Mesodermal cell (in vitro differentiated cells): ENCODE measurements at regions not wholly inside any gene's neighbourhood (a gene's known extent, or its start where the extent isn't known, plus 50 kb on each side); places are given as distances from the start of the nearest gene placed in this dataset.
A peak's percentile ranks its signal among the peaks of the same experiment; 100 is the strongest.

Experiments used
- H3K27ac ChIP-seq: 2 replicates; pipeline ENCODE4 v1.7.0; 2013; ENCODE audit warnings: mild to moderate bottlenecking, low read depth, low read length, moderate library complexity; ENCODE audit not compliant: severe bottlenecking
- H3K36me3 ChIP-seq: 2 replicates; pipeline ENCODE4 v1.7.1; 2013; ENCODE audit warnings: mild to moderate bottlenecking, low read length, moderate library complexity; ENCODE audit not compliant: control insufficient read depth, insufficient read depth
- H3K4me1 ChIP-seq: one replicate; pipeline ENCODE4 v1.7.1; 2013; ENCODE audit warnings: mild to moderate bottlenecking, low read length; ENCODE audit not compliant: insufficient read depth, control insufficient read depth, poor library complexity, severe bottlenecking
- H3K4me3 ChIP-seq: 2 replicates; pipeline ENCODE4 v1.7.0; 2013; ENCODE audit warnings: low read length, control low read depth, mild to moderate bottlenecking; ENCODE audit not compliant: insufficient read depth, poor library complexity, severe bottlenecking; ENCODE audit errors: extremely low read depth
- H3K9me3 ChIP-seq: 2 replicates; pipeline ENCODE4 v1.7.1; 2013; ENCODE audit warnings: mild to moderate bottlenecking, low read length, moderate library complexity; ENCODE audit not compliant: control insufficient read depth
- WGBS, 2 experiments: methylation state at CpG; one replicate each; pipeline ENCODE4 v1.1.5; 2013; ENCODE audit warnings: missing lambda C conversion rate in 2 of 2; ENCODE audit not compliant: insufficient coverage in 2 of 2; 5-methylcytosine and 5-hydroxymethylcytosine counted together

GRCh38 chr6:139768196-139768595 lies 393.7 kb upstream of the CITED2 start:
- Histone ChIP-seq H3K36me3 (no peaks in the 10 kb centered on the region), H3K27ac (no peak overlapping the region), H3K4me3 (no peak overlapping the region), H3K4me1 (peaks cover 44% of the 10 kb centered on the region), H3K9me3 (no peaks in the 10 kb centered on the region)

- H3K4me1 ChIP-seq: peaks cover 58% of the 10 kb centered on the region
- H3K27ac ChIP-seq: no peak overlapping the region
- WGBS, 2 experiments: 100% methylated on average over 1 of the region's 2 CpGs; no CpG with 5 or more reads in 1 of the 2 experiments
- H3K9me3 ChIP-seq: no peaks in the 10 kb centered on the region
- H3K4me3 ChIP-seq: no peak overlapping the region
- no peaks in the 10 kb centered on the region for H3K36me3 ChIP-seq
Measured at GRCh38 chr6:139766796-139767195, 392.3 kb upstream of the CITED2 start.

GRCh38 chr6:139765825-139766285 lies 391.4 kb upstream of the CITED2 start:
- Histone ChIP-seq H3K4me1 (peaks cover 60% of the 10 kb centered on the region), H3K4me3 (no peak overlapping the region), H3K27ac (peak overlapping the region; percentile 7), H3K36me3 (no peaks in the 10 kb centered on the region), H3K9me3 (no peaks in the 10 kb centered on the region)
- WGBS, 2 experiments: 60% methylated on average over 1 of the region's 2 CpGs; no CpG with 5 or more reads in 1 of the 2 experiments

- Histone ChIP-seq H3K4me3 (no peak overlapping the region), H3K27ac (peak overlapping the region; percentile 89), H3K9me3 (no peaks in the 10 kb centered on the region), H3K4me1 (peaks cover 60% of the 10 kb centered on the region), H3K36me3 (no peaks in the 10 kb centered on the region)
- WGBS, 2 experiments: 45 to 48% methylated on average over 2 of the region's 2 CpGs
Measured at GRCh38 chr6:139764498-139764986, 390.1 kb upstream of the CITED2 start.

- H3K4me3 ChIP-seq: no peak overlapping the region
- H3K4me1 ChIP-seq: peaks cover 58% of the 10 kb centered on the region
- peak overlapping the region; percentile 89 for H3K27ac ChIP-seq
- H3K9me3 ChIP-seq: no peaks in the 10 kb centered on the region
- no peaks in the 10 kb centered on the region for H3K36me3 ChIP-seq
- no CpG with 5 or more reads among the region's 4 CpGs for WGBS, 2 experiments
Measured at GRCh38 chr6:139763468-139764210, 389.2 kb upstream of the CITED2 start.

- no peak overlapping the region for H3K4me3 ChIP-seq
- H3K4me1 ChIP-seq: peaks cover 53% of the 10 kb centered on the region
- 50 to 89% methylated on average over 1 to 3 of the region's 4 CpGs for WGBS, 2 experiments
- no peaks in the 10 kb centered on the region for H3K36me3 ChIP-seq
- H3K9me3 ChIP-seq: no peaks in the 10 kb centered on the region
- H3K27ac ChIP-seq: peak overlapping the region; percentile 46
Measured at GRCh38 chr6:139762587-139763031, 388.2 kb upstream of the CITED2 start.

GRCh38 chr6:139760128-139760527 lies 385.7 kb upstream of the CITED2 start:
- WGBS, 2 experiments: no CpG with 5 or more reads among the region's 3 CpGs

GRCh38 chr6:139759086-139759485 lies 384.6 kb upstream of the CITED2 start:
- WGBS, 2 experiments: no CpG with 5 or more reads among the region's 2 CpGs
- H3K9me3 ChIP-seq: no peaks in the 10 kb centered on the region
- peaks cover 39% of the 10 kb centered on the region for H3K4me1 ChIP-seq
- H3K27ac ChIP-seq: no peak overlapping the region
- no peaks in the 10 kb centered on the region for H3K36me3 ChIP-seq
- H3K4me3 ChIP-seq: no peak overlapping the region

More at GRCh38 chr6:139760128-139760527, 385.7 kb upstream of the CITED2 start:
- H3K36me3 ChIP-seq: no peaks in the 10 kb centered on the region
- H3K4me3 ChIP-seq: no peak overlapping the region
- H3K4me1 ChIP-seq: peaks cover 39% of the 10 kb centered on the region
- no peak overlapping the region for H3K27ac ChIP-seq
- no peaks in the 10 kb centered on the region for H3K9me3 ChIP-seq

GRCh38 chr6:139758209-139758611 lies 383.8 kb upstream of the CITED2 start:
- WGBS, 2 experiments: 20 to 68% methylated on average over 1 to 2 of the region's 3 CpGs
- no peaks in the 10 kb centered on the region for H3K36me3 ChIP-seq
- H3K27ac ChIP-seq: no peak overlapping the region
- H3K9me3 ChIP-seq: no peaks in the 10 kb centered on the region
- H3K4me3 ChIP-seq: no peak overlapping the region
- peaks cover 37% of the 10 kb centered on the region for H3K4me1 ChIP-seq

- H3K9me3 ChIP-seq: no peaks in the 10 kb centered on the region
- 91% methylated on average over 1 of the region's 1 CpG; no CpG with 5 or more reads in 1 of the 2 experiments for WGBS, 2 experiments
- H3K27ac ChIP-seq: no peak overlapping the region
- H3K4me3 ChIP-seq: no peak overlapping the region
- H3K36me3 ChIP-seq: no peaks in the 10 kb centered on the region
- H3K4me1 ChIP-seq: peaks cover 35% of the 10 kb centered on the region
Measured at GRCh38 chr6:139757784-139758183, 383.3 kb upstream of the CITED2 start.

GRCh38 chr6:139756381-139756780 lies 381.9 kb upstream of the CITED2 start:
- no peak overlapping the region for H3K27ac ChIP-seq
- no CpG with 5 or more reads among the region's 1 CpG for WGBS, 2 experiments
- peaks cover 31% of the 10 kb centered on the region for H3K4me1 ChIP-seq
- H3K36me3 ChIP-seq: no peaks in the 10 kb centered on the region
- H3K9me3 ChIP-seq: no peaks in the 10 kb centered on the region
- H3K4me3 ChIP-seq: no peak overlapping the region
